Mononuclear cell (primary cell): ENCODE measurements at regions not wholly inside any gene's neighbourhood (a gene's known extent, or its start where the extent isn't known, plus 50 kb on each side); places are given as distances from the start of the nearest gene placed in this dataset.

Experiments
- H3K27me3 ChIP-seq: 2 replicates; pipeline ENCODE4 v1.6.0; 2011; ENCODE audit warnings: low read length, control low read depth; ENCODE audit not compliant: insufficient read depth
- H3K4me1 ChIP-seq: 2 replicates; pipeline ENCODE4 v1.5.1; 2011; ENCODE audit warnings: mild to moderate bottlenecking, low read length, control low read depth; ENCODE audit not compliant: insufficient read depth
- H3K4me3 ChIP-seq: 2 replicates; pipeline ENCODE4 v1.5.1; 2011; ENCODE audit warnings: mild to moderate bottlenecking, low read length, moderate library complexity
- H3K9me3 ChIP-seq: 2 replicates; pipeline ENCODE4 v1.5.1; 2011; ENCODE audit warnings: low read depth, mild to moderate bottlenecking, control low read depth, low read length

DNA sequence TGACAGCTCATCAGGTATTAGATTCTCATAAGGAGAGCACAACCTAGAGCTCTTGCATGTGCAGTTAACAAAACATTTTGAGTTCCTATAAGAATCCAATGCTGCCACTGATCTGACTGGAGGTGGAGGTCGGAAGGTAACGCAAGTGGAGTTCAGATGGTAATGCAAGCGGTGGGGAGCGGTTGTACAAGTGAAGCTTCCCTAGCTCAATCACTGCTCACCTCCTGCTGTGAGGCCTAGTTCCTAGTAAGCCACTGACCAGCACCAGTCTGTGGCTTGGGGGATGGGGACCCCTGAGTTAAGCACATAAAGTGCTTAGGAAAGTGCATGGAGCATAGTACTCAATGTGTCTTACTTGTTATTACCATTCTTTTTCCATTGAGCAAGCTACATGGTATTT, 983.2 kb upstream of the IGFBP7 start:
- H3K4me3 ChIP-seq, result no peak overlapping the region
- H3K4me1 ChIP-seq, result no peaks in the 10 kb centered on the region
- H3K27me3 ChIP-seq, result no peaks in the 10 kb centered on the region
- H3K9me3 ChIP-seq, result no peaks in the 10 kb centered on the region

DNA sequence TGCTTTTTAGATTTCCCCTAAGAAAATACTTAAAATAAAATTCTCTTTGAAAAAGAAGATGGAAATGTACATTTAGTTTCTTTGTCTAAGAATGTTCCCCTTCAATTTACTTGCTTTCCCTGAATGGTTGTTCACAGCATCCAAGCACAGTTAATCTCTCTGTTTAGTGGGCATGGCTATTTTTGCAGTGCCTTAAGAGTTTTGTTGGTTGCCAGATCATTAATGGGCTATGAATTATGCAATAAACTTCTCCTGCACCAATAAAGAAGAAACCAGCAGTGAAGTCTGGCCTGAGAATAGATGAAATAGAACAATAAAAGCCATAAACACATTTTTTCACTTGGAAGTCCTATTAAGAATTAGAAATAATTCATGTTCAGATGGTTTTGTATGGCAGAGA, 980.4 kb upstream of the IGFBP7 start:
- Histone ChIP-seq H3K4me3 (no peak overlapping the region), H3K27me3 (no peaks in the 10 kb centered on the region), H3K4me1 (no peaks in the 10 kb centered on the region), H3K9me3 (no peaks in the 10 kb centered on the region)

DNA sequence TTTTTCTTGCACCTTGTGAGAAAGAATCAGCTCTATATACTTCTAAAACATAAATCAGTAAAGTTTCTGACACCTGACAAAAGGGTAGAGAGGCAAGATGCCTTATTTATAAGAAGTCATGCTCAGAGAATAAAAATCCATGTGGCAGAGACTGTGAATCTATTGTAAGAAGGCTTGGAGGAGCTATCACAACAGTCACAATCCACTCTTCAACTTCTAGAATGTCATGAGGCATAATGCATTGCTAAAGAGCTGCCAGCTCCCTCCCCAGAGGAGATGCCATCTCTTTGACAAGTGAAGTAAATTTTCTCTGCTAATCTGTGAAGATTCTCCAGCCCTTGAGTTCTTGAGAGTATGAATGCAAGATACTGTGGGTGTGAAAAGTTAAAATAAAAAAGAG, 971.2 kb upstream of the IGFBP7 start:
- Histone ChIP-seq H3K9me3 (no peaks in the 10 kb centered on the region), H3K27me3 (no peaks in the 10 kb centered on the region)

DNA sequence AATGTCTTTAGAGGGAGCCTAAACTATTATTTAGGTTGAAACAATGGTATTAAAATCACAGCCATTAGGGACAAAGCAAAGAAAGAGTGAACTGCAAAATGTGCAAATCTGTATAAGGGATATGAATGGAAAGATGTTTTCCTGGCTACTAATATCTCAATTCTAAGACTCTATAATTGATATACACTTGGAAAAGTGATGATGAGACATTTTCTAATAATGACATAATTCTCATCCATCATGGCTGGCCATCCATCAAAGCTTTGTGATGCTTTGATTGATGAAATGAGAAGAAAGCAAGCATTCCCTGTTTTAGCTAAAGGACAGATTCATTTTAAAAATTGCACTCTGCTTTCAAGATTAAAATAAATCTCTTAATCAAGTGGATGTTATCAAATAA, 965.5 kb upstream of the IGFBP7 start:
- Histone ChIP-seq H3K27me3 (no peaks in the 10 kb centered on the region), H3K4me3 (no peak overlapping the region), H3K9me3 (peaks cover 4% of the 10 kb centered on the region), H3K4me1 (no peaks in the 10 kb centered on the region)

More for the DNA sequence above, 971.2 kb upstream of the IGFBP7 start:
- no peak overlapping the region for H3K4me3 ChIP-seq
- H3K4me1 ChIP-seq, result no peaks in the 10 kb centered on the region

DNA sequence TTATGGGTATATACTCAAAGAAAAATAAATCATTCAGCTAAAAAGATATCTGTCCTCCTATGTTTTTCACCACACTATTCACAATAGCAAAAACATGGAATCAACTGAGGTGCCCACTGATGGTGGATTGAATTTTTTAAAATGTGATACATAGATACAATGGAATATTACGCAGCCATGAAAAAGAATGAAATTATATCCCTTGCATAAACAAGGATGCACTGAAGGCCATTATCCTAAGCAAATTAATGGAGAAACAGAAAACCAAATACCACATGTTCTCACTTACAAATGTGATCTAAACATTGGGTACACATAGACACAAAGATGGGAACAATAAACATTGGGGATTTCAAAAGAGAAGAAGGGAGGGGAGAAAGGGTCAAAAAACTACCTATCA, 964.2 kb upstream of the IGFBP7 start:
- Histone ChIP-seq H3K27me3 (no peaks in the 10 kb centered on the region), H3K9me3 (peaks cover 4% of the 10 kb centered on the region), H3K4me1 (no peaks in the 10 kb centered on the region), H3K4me3 (no peak overlapping the region)

DNA sequence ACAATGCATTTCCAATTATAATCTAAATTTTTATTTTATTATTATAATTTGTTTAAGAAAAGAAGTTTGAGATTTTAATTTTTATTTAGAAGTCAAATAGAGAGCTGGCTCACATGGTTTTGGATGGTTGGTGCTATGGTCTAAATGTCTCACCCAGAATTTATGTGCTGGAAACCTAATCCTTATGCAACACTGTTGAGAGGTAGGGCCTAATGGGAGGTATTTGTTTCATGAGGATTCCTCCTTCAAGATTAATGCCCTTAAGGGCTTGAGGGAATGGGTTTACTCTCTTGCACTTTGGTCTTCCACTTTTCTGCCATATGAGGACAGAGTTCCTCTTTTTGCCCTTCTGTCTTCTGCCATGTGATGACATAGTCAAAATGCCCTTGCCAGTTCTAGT, 960.5 kb upstream of the IGFBP7 start:
- Histone ChIP-seq H3K4me1 (no peaks in the 10 kb centered on the region), H3K9me3 (peaks cover 4% of the 10 kb centered on the region), H3K4me3 (no peak overlapping the region), H3K27me3 (no peaks in the 10 kb centered on the region)

DNA sequence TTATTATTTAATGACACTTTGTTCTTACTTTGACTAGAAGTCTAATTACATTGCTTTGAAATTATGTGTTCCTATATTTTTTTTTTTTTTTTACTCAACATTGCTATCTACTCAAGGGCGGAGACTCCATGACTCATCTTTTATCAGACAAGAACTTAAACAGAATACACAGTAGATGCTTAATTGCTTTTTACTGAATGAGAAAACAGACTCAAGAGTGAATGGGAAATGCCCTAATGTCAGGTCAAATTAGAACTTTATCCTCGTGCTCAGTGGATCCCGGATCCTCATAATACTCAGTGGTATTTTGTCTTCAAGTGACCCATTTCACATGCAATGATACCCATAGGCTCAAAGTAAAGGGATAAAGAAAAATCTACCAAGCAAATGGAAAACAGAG, 954.5 kb upstream of the IGFBP7 start:
- Histone ChIP-seq H3K4me3 (no peak overlapping the region), H3K4me1 (no peaks in the 10 kb centered on the region), H3K27me3 (no peaks in the 10 kb centered on the region), H3K9me3 (no peaks in the 10 kb centered on the region)

DNA sequence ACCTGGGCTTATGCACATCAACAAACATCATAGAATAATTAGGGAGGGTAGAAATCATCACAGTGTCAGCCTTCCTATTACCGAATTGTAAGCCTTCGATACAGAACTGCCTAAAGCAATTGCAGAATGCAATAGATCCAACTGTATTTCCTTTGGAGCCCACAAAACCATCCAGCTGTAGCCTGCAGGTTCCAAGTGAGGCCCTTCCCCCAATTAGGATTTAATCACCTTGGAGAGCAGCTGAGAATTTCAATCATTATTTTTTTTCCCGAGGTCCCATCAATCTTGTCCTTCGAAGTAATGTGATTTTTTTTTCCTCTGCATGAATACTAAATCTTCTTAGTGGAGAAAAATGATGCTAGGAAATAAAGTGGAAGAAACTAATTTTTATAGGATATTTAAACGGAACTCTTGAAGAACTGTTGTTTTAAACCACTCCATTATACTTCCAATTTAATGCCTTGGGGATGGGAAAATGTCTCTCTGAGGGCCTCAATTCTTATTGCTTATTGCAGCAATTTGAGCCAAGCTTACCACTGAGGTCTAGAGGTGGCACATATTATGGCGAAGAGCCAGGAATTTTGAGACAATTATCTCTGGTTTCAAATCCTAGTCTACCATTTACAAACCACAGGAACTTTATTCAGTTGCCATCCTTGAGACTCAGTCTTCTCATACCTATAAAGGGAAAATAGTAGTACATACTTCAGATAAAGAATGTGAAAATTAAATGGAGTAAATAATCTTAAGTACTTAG, 953.4 kb upstream of the IGFBP7 start:
- H3K4me1 ChIP-seq, result no peaks in the 10 kb centered on the region
- H3K9me3 ChIP-seq, result no peaks in the 10 kb centered on the region
- no peak overlapping the region for H3K4me3 ChIP-seq
- no peaks in the 10 kb centered on the region for H3K27me3 ChIP-seq

DNA sequence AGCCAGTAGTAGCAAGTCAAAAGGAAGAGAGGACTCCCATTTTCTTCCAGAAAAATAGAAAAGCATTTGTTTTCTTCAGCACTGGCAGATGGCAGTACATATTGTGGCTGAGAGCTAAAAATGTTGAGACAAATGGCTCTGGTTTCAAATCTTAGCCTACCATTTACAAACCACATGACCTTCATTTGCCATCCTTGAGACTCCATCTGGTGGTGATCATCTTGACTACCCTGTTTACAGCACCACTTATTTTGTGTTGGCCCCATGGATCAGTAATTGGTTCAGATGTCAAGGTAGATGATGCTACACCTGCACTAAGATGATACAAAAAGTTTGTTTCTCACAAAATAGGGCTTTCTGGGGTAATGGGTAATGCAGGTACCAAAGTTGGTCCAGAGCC, 951.8 kb upstream of the IGFBP7 start:
- Histone ChIP-seq H3K4me1 (no peaks in the 10 kb centered on the region), H3K9me3 (no peaks in the 10 kb centered on the region), H3K27me3 (no peaks in the 10 kb centered on the region), H3K4me3 (no peak overlapping the region)

DNA sequence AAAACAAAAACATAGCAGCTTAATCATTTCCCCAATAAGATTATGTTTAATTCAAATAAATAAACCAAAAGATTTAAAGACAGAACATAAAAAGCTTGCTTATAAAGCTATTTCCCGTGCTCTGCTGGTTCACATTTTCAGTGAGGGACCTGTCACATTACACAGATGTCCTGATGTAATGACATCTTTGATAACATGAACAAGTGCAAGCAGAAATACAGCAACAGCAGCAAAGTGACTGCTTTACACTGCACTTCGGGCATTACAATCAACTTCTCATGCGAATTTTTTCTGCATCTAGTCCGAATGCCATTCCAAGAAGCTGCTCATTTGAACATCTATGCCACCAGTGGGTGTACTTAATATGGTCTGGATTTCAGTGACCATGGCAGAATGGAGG, 940.3 kb upstream of the IGFBP7 start:
- Histone ChIP-seq H3K9me3 (no peaks in the 10 kb centered on the region), H3K27me3 (no peaks in the 10 kb centered on the region), H3K4me3 (no peak overlapping the region), H3K4me1 (no peaks in the 10 kb centered on the region)

DNA sequence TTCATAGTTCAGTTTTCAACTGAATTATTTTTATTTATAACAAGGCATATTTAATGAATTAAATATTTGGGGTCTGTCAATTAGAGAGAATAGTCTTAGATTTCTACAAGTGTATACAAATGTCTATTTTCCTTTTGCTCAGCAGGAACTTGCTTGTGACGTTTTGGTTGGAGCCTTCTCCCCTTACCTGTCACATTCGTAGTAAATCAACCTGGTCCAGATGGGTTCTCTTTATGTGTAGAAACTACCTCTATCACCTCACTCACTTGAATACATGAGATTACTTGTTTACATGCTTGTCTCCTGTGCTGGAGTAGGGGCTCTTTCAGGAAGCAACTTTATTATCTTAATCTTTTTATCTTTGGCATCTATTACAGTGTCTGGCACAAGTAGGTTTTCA, 938.3 kb upstream of the IGFBP7 start:
- Histone ChIP-seq H3K27me3 (no peaks in the 10 kb centered on the region), H3K4me3 (no peak overlapping the region), H3K9me3 (no peaks in the 10 kb centered on the region), H3K4me1 (no peaks in the 10 kb centered on the region)

DNA sequence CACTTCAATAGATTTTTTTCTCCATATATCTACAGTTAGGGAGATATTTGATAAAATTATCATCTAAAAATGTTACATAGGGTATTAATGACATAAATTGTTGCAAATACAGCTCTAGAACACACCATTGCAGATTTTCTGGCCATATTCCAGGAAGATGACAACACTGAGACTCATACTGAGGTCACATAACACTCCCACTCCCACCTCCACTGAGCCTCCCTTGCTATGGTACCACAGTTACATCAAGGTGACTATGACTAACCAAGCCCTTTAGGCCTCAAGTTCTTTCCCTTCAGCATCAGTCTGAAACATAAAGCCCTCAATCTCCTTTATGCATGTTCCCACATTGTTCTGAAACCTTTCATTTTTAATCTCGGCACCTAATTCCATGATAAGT, 932.0 kb upstream of the IGFBP7 start:
- no peaks in the 10 kb centered on the region for H3K27me3 ChIP-seq
- H3K9me3 ChIP-seq, result no peaks in the 10 kb centered on the region
- H3K4me1 ChIP-seq, result no peaks in the 10 kb centered on the region
- H3K4me3 ChIP-seq, result no peak overlapping the region

DNA sequence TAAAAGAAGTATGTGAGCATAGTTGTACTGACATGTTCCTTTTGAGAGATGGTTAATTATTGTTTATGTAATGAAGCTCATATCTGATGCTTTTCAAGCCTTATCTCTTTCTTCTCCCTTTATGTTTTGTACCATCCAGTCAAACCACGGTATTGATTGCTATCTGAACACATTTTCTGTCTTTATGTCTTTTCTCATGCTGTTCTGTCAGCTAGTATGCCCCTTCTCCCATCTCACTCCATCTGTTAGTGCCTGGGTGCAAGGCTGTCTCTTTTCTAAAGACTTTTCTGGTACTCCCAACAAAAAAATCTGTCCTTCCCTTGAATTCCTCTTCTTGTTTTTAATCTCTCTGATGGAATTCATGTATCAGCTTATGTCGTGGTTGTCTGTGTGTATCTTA, 883.8 kb upstream of the IGFBP7 start:
- Histone ChIP-seq H3K9me3 (no peaks in the 10 kb centered on the region), H3K4me3 (no peak overlapping the region), H3K27me3 (no peaks in the 10 kb centered on the region), H3K4me1 (no peaks in the 10 kb centered on the region)

DNA sequence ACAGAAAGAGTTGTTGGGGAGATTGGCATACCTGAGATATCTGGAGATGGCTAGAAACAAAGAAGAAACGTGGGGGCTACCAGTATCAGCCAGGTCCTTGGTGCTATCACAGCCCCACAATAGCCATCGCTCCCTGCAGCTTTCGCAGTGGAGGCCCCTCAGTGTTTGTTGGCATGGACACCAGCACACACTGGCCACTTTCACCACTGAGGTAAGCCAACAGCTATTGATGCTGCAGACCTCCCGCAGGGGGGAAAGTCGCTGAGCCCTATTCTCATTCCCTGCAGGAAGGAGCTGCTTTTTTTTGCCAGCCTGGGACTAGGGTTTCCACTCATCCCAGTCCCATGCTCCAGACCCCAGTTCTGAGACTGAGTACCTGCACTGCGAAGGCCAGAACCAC, 879.2 kb upstream of the IGFBP7 start:
- no peak overlapping the region for H3K4me3 ChIP-seq
- no peaks in the 10 kb centered on the region for H3K9me3 ChIP-seq
- H3K27me3 ChIP-seq, result no peaks in the 10 kb centered on the region
- no peaks in the 10 kb centered on the region for H3K4me1 ChIP-seq

DNA sequence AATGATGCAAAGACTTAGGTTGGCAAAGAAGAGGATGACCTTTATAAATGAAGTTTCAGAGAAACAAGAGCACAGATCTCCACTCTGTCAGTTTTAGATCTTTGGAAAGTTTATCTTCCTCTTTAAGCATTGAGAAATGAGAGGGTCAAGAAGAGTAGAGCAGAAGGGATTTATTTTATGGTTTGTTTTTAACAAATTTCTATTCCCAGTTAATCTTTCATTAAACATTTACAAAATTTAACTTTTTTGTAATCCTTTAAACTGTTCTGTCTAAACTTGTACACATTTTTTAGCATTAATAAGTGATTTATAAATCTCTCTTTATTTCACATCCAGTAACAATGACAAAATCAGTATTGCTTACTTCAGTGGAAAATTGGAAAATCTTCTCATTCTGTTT, 875.0 kb upstream of the IGFBP7 start:
- H3K4me1 ChIP-seq, result no peaks in the 10 kb centered on the region
- H3K4me3 ChIP-seq, result no peak overlapping the region
- no peaks in the 10 kb centered on the region for H3K9me3 ChIP-seq
- no peaks in the 10 kb centered on the region for H3K27me3 ChIP-seq

DNA sequence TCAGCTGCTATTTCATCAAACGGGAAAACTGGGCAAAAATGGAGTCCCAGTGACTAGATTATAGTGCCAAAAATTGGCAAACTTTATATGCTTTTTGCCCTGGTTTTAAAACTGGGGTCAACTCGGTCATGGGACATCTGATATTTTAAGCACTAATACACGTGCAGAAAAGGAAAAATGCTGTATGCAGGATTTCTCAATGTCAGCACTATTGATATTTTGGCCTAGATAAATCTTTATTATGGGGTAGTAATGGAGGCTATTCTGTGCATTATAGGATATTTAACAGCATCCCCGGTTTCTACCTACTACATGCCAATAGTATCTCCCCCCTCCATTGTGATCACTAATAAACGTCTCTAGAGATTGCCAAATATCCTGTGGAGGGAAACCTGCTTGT, 870.9 kb upstream of the IGFBP7 start:
- H3K9me3 ChIP-seq, result no peaks in the 10 kb centered on the region
- no peak overlapping the region for H3K4me3 ChIP-seq
- no peaks in the 10 kb centered on the region for H3K4me1 ChIP-seq
- no peaks in the 10 kb centered on the region for H3K27me3 ChIP-seq
